ENCODE measurements at regions not wholly inside any gene's neighbourhood (a gene's known extent, or its start where the extent isn't known, plus 50 kb on each side); places are given as distances from the start of the nearest gene placed in this dataset.
"Not testable (repeated sequence)": the region's sequence is repeated elsewhere in the genome, so short reads cannot be mapped to it uniquely, and the experiment has no call there.

GRCh38 chr3:140752499-140752898, 74.6 kb downstream of the TRIM42 start:
- no peak for DNase-seq

- no peak for DNase-seq
Measured at GRCh38 chr3:140753865-140754754, 76.2 kb downstream of the TRIM42 start.

GRCh38 chr3:140754936-140755335, 77.1 kb downstream of the TRIM42 start:
- DNase-seq: no peak

- no peak for DNase-seq
Measured at GRCh38 chr3:140756240-140757016, 78.6 kb downstream of the TRIM42 start.

- DNase-seq: no peak
Measured at GRCh38 chr3:140758791-140759444, 81.1 kb downstream of the TRIM42 start.

GRCh38 chr3:140760324-140761075, 82.6 kb downstream of the TRIM42 start:
- DNase-seq: no peak

GRCh38 chr3:140761076-140761639, 83.3 kb downstream of the TRIM42 start:
- DNase-seq: no peak

GRCh38 chr3:140762746-140763145, 84.9 kb downstream of the TRIM42 start:
- no peak for DNase-seq

- DNase-seq: no peak
Measured at GRCh38 chr3:140763532-140763931, 85.7 kb downstream of the TRIM42 start.

GRCh38 chr3:140765246-140765645, 87.4 kb downstream of the TRIM42 start:
- DNase-seq: peak; percentile 3

- DNase-seq: no peak
Measured at GRCh38 chr3:140766465-140766864, 88.6 kb downstream of the TRIM42 start.

GRCh38 chr3:140767566-140767965, 89.7 kb downstream of the TRIM42 start:
- DNase-seq: peak; percentile 3

GRCh38 chr3:140768941-140769340, 91.1 kb downstream of the TRIM42 start:
- DNase-seq: peak; percentile 26

GRCh38 chr3:140769951-140770350, 92.1 kb downstream of the TRIM42 start:
- no peak for DNase-seq

GRCh38 chr3:140770977-140771667, 93.3 kb downstream of the TRIM42 start:
- no peak for DNase-seq

- DNase-seq: no peak
Measured at GRCh38 chr3:140777631-140778233, 99.9 kb downstream of the TRIM42 start.

GRCh38 chr3:140791368-140791767, 113.5 kb downstream of the TRIM42 start:
- DNase-seq: no peak

- no peak for DNase-seq
Measured at GRCh38 chr3:140794507-140794906, 116.6 kb downstream of the TRIM42 start.

GRCh38 chr3:140802898-140803297, 125.0 kb downstream of the TRIM42 start:
- DNase-seq: not testable (repeated sequence)

- no peak for DNase-seq
Measured at GRCh38 chr3:140809316-140809715, 131.5 kb downstream of the TRIM42 start.

All from fibroblast of upper back skin (primary cell).